CD4-positive, alpha-beta T cell (primary cell): ENCODE measurements at regions not wholly inside any gene's neighbourhood (a gene's known extent, or its start where the extent isn't known, plus 50 kb on each side); places are given as distances from the start of the nearest gene placed in this dataset.

ENCODE experiments used
- ATAC-seq: fragments of 200-7000 bp; cut with Tn5 transposase; one replicate; pipeline ENCODE4 v1.10.0; 2022; ENCODE audit warnings: mild to moderate bottlenecking; ENCODE audit not compliant: poor library complexity
- CTCF ChIA-PET: fragments of 350-600 bp; sonication (Branson Sonifier 250); formaldehyde crosslinking; loops from one replicate; lab custom pipeline; 2021; ENCODE audit warnings: antibody characterized with exemption, inconsistent platforms; lab: Charles Lee
- POLR2A ChIA-PET: fragments of 350-600 bp; sonication (Branson Sonifier 250); formaldehyde crosslinking; loops from one replicate; lab custom pipeline; 2021; ENCODE audit warnings: antibody characterized with exemption, inconsistent platforms; lab: Charles Lee
- DNase-seq, 14 experiments: peaks; one replicate each; pipeline ENCODE4 v3.0.0-alpha.2; 2013 to 2020; ENCODE audit warnings: mixed read lengths in 2 of 14
- H3K27ac ChIP-seq, 2 donors: one replicate each; pipeline versions ENCODE4 v1.5.1 to v1.7.0; 2013; ENCODE audit warnings: low read length in 2 of 2, low read depth in 1 of 2, mild to moderate bottlenecking in 1 of 2
- H3K27me3 ChIP-seq, 2 experiments: 1 replicate in 1 of 2; 2 replicates in 1 of 2; pipeline versions ENCODE4 v1.6.1 to v1.7.0; 2013; ENCODE audit warnings: low read length in 2 of 2, control low read depth in 1 of 2, mild to moderate bottlenecking in 1 of 2, moderate library complexity in 1 of 2; ENCODE audit not compliant: insufficient read depth in 2 of 2, control insufficient read depth in 1 of 2
- H3K36me3 ChIP-seq: one replicate; pipeline ENCODE4 v1.6.1; 2013; ENCODE audit warnings: low read length, control low read depth; ENCODE audit not compliant: insufficient read depth
- H3K4me1 ChIP-seq: one replicate; pipeline ENCODE4 v1.6.1; 2013; ENCODE audit warnings: low read length, control low read depth; ENCODE audit not compliant: insufficient read depth
- H3K4me3 ChIP-seq: one replicate; pipeline ENCODE4 v1.5.1; 2013; ENCODE audit warnings: mild to moderate bottlenecking, low read length, moderate library complexity
- H3K9me3 ChIP-seq, 2 experiments: 1 replicate in 1 of 2; 2 replicates in 1 of 2; pipeline versions ENCODE4 v1.6.1 to v1.7.0; 2013; ENCODE audit warnings: low read length in 2 of 2, mild to moderate bottlenecking in 2 of 2, control low read depth in 1 of 2, moderate library complexity in 1 of 2; ENCODE audit not compliant: control insufficient read depth in 1 of 2, insufficient read depth in 1 of 2
- H3K27ac Mint-ChIP-seq: one replicate; pipeline ENCODE4 v1.8.0; 2020; ENCODE audit warnings: mixed read lengths
- H3K27me3 Mint-ChIP-seq: one replicate; pipeline ENCODE4 v1.8.0; 2021; ENCODE audit warnings: mixed read lengths
- H3K36me3 Mint-ChIP-seq: one replicate; pipeline ENCODE4 v1.8.0; 2021; ENCODE audit warnings: low read depth, mixed read lengths
- H3K4me1 Mint-ChIP-seq: one replicate; pipeline ENCODE4 v1.8.0; 2021; ENCODE audit warnings: low read depth, mixed read lengths
- H3K4me3 Mint-ChIP-seq: one replicate; pipeline ENCODE4 v1.8.0; 2020; ENCODE audit warnings: mild to moderate bottlenecking, mixed read lengths
- H3K9me3 Mint-ChIP-seq: one replicate; pipeline ENCODE4 v1.8.0; 2020; ENCODE audit warnings: mixed read lengths
- CTCF ChIP-seq: fragments of 200-600 bp; IDR thresholded peaks from one replicate; pipeline ENCODE4 v1.8.0; 2022; ENCODE audit warnings: antibody characterized with exemption, mild to moderate bottlenecking
- intact Hi-C, 2 experiments: fragments of 100-400 bp; cut with DNase I in 1 of 2; cut with micrococcal nuclease in 1 of 2; formaldehyde crosslinking; loops; one replicate each; pipeline versions ENCODE4 v1.15.1 to v1.9.0; 2023 to 2025; cut with DNase I, micrococcal nuclease

GRCh38 chr10:44824607-44825006, 86.5 kb upstream of the TMEM72 start:
- Histone ChIP-seq H3K4me1 (no peaks in the 10 kb centered on the region), H3K4me3 (no peak overlapping the region), H3K36me3 (no peaks in the 10 kb centered on the region), H3K27ac (no peak overlapping the region), H3K27me3 (no peaks in the 10 kb centered on the region), H3K9me3 (peaks cover 0 to 8% of the 10 kb centered on the region in 2 experiments)
- intact Hi-C loops = no loop called here
- no peaks in the 10 kb centered on the region for H3K9me3 Mint-ChIP-seq
- ChIA-PET CTCF (no interaction called here), POLR2A (no interaction called here)
- no peaks in the 10 kb centered on the region for H3K4me1 Mint-ChIP-seq
- H3K27ac Mint-ChIP-seq = no peak overlapping the region
- H3K36me3 Mint-ChIP-seq = no peaks in the 10 kb centered on the region
- ATAC-seq (no peak), DNase-seq (no peak)
- TF ChIP-seq CTCF = no peak
- H3K4me3 Mint-ChIP-seq = no peak overlapping the region
- peaks cover 7% of the 10 kb centered on the region for H3K27me3 Mint-ChIP-seq

GRCh38 chr10:44827431-44828006, 83.6 kb upstream of the TMEM72 start:
- DNase-seq (no peak), ATAC-seq (no peak)
- no peaks in the 10 kb centered on the region for H3K36me3 ChIP-seq
- intact Hi-C loops = no loop called here
- ChIA-PET POLR2A (no interaction called here), CTCF (no interaction called here)
- Mint-ChIP-seq H3K9me3 (no peaks in the 10 kb centered on the region), H3K27me3 (no peaks in the 10 kb centered on the region), H3K27ac (no peak overlapping the region), H3K4me1 (peaks cover 5% of the 10 kb centered on the region), H3K4me3 (no peak overlapping the region), H3K36me3 (no peaks in the 10 kb centered on the region)
- no peaks in the 10 kb centered on the region for H3K27me3 ChIP-seq
- H3K4me3 ChIP-seq = no peak overlapping the region
- H3K9me3 ChIP-seq = peaks cover 0 to 4% of the 10 kb centered on the region in 2 experiments
- TF ChIP-seq CTCF = no peak
- H3K27ac ChIP-seq = no peak overlapping the region
- no peaks in the 10 kb centered on the region for H3K4me1 ChIP-seq

- H3K9me3 ChIP-seq = peaks cover 0 to 4% of the 10 kb centered on the region in 2 experiments
- no peaks in the 10 kb centered on the region for H3K27me3 ChIP-seq
- ChIA-PET POLR2A (no interaction called here), CTCF (no interaction called here)
- Mint-ChIP-seq H3K4me1 (peaks cover 5% of the 10 kb centered on the region), H3K36me3 (no peaks in the 10 kb centered on the region), H3K4me3 (no peak overlapping the region), H3K9me3 (no peaks in the 10 kb centered on the region), H3K27ac (no peak overlapping the region), H3K27me3 (no peaks in the 10 kb centered on the region)
- H3K4me1 ChIP-seq = no peaks in the 10 kb centered on the region
- TF ChIP-seq CTCF = no peak
- intact Hi-C loops = no loop called here
- DNase-seq (no peak), ATAC-seq (no peak)
- no peak overlapping the region for H3K27ac ChIP-seq
- no peaks in the 10 kb centered on the region for H3K36me3 ChIP-seq
- no peak overlapping the region for H3K4me3 ChIP-seq
Observed at GRCh38 chr10:44828508-44829142, 82.5 kb upstream of the TMEM72 start.
